ENCODE measurements at regions not wholly inside any gene's neighbourhood (a gene's known extent, or its start where the extent isn't known, plus 50 kb on each side); places are given as distances from the start of the nearest gene placed in this dataset.
"Not testable (repeated sequence)": the region's sequence is repeated elsewhere in the genome, so short reads cannot be mapped to it uniquely, and the experiment has no call there.

DNA sequence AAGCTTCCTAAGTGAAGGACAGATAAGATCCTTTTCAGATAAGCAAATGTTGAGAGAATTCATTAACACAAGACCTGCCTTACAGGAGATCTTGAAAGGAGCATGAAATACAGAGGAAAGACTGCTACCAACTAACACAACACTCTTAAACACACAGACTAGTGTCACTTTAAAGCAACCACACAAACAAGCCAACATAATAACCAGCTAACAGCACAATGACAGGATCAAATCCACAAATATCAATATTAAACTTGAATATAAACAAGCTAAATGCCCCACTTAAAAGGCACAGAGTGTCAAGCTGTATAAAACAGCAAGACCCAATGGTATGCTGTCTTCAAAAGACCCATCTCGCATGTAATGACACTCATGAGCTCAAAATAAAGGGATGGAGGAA lies 70.8 kb upstream of the HMGXB4 start:
- no peak for DNase-seq

DNA sequence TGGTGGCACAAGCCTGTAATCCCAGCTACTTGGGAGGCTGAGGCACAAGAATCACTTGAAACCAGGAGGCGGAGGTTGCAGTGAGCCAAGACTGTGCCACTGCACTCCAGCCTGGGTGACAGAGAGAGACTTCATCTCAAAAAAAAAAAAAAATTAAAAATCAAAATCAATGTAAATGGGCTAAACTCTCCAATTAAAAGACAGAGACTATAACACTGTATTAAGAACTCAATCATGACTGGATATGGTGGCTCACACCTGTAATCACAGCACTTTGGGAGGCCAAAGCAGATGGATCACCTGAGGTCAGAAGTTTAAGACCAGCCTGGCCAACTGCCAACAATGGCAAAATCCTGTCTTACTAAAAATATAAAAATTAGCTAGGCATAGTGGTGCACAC lies 68.4 kb upstream of the HMGXB4 start:
- not testable (repeated sequence) for DNase-seq

DNA sequence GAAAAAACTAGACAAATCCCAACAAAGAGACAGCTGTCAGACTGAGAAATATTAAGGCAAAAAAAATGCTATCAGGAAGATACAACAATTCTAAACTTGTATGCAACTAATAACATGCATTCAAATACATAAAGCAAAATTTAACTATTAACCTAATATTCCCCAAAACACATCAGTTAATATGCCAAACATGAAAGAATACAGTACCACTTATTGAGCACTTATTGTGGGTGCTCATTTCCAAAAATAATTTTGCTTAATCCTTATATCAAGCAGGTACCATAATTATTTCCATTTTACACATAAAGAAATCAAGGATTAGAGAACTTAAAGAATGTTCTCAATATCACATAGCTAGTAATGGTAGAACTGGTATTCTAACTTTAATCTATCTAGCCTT lies 67.7 kb upstream of the HMGXB4 start:
- DNase-seq: no peak

DNA sequence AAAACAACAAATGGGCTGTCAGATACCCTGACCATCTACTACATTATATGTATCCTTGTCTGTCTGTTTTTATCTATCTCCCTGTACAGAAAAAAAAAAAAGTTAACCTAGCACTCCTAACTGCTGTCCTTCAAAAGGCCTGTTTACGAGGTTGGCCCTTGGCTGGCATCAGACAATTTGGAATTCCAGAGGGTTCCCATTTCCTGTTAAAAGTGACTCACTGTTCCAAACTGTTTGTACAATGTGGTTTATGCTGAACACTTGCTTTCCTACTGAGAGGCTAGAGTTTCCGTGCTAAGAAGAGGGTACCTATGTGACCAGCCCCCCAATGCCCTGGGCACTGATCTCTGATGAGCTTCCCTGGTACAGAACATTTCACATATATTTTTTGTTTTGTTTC lies 65.9 kb upstream of the HMGXB4 start:
- DNase-seq: no peak

DNA sequence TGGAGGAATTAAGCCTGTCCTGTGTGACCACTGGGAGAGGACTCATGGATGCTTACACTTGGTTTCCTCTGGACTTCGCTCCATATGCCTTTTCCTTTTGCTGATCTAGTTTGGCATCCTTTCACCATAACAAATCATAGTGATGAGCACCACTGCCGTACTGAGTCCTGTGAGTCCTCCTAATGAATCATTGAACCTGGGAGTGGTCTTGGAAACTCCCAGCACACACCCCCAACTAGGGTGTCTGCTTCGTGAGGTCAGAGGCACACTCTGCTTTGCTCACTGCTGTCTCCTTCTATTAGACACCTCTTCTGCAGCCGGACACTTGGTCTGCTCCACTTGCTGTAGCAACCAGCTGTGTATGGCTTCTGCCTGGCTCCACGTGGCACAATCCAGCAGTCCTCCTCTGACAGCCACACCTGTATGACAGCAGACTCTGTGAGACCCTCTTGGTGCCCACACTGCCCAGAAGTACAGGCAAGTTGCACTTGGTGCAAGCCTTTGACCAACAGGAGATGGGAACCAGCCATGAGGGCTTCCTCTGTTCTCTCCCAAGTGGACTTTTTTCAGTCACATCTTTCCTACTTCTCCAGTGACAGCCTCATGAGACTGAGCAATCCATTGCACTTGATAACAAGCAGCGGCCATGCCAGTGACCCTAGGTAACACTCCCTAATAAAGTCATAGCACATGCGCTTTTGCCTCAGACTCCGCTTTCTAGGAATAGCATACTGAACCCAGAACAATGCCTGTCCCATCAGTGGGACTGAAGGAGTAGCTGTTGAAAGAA lies 65.0 kb upstream of the HMGXB4 start:
- no peak for DNase-seq

DNA sequence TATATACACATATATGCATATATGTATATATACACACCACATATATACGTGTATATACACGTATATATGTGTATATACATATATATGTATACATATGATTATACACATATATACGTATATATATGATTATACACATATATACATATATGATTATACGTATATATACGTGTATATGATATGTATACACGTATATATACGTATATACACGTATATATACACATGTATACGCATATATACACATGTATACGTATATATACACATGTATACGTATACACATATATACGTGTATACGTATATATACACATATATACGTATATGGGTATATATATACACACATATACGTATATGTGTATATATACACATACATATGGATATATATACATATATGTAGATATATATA lies 62.1 kb upstream of the HMGXB4 start:
- no peak for DNase-seq

DNA sequence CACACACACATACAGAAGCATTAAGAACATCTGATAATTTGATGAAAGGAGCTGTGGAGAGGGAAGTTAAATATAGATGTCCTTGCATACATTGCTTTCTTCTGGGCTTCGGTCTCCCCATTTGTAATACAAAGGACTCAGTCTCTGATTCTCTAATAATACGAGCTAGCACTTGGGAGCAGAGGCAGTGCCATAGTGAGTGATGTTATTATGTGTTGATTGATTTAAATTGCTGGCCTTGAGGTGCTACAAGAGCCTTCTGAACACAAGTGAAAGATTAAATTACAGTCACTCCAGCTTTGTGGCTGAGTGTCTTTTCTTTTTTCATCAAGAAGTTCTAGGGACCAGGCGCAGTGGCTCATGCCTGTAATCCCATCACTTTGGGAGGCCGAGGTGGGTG lies 61.5 kb upstream of the HMGXB4 start:
- no peak for DNase-seq

DNA sequence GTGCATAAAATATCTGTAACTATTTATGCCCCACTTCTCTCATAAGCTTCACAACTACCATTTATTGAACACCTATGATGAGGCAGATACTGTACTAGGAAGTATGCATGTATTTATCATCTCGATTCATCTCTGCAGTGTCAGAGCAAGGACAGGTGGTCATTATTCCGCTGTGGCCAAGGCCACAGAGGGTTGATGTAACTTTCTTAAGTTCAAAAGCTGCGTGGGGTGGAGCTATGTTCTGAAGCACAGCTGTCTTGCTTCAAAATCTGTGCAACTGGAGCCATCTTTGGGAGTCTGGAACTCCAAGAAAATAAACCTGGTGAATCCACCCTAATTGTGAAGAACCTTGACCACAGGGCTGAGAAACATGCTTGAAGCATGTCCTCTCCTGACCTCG lies 60.2 kb upstream of the HMGXB4 start:
- DNase-seq: no peak

DNA sequence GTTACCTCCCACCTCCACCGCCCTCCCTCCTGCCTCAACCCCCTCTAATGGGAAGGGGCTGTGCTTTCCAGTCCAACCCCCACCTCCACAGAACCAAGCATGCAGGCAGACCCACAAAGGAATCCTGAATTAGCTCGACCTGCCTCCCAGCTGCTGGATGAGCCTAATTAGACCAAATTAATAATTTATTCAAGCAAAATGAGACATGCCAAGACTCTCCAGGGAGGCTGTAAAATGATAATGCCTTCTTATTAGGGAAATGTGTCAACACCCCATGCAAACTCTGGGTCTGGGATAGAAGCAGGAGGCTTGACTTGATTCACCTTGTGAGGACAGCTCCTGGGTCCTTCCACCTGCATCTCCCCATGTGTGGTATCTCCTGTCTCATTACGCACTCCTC lies 59.4 kb upstream of the HMGXB4 start:
- DNase-seq: no peak

DNA sequence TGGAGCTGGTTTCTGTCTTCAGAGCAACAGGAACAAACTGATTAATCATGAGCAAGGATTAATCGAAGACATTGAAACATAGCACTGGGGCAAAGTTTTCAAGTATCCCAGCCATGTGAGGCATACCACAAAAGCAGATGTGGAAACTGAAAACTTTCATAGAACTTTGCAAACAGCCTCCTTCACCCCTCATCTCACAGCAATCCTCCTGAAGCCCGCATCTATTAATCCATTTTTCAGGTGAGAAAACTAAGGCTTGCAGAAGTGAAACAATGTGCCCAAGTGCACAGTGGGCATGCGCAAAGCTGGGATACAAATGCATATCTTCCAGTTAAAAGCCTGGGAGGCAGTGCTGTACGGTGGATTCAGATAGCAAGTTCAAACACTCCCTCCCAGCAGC lies 58.6 kb upstream of the HMGXB4 start:
- no peak for DNase-seq

DNA sequence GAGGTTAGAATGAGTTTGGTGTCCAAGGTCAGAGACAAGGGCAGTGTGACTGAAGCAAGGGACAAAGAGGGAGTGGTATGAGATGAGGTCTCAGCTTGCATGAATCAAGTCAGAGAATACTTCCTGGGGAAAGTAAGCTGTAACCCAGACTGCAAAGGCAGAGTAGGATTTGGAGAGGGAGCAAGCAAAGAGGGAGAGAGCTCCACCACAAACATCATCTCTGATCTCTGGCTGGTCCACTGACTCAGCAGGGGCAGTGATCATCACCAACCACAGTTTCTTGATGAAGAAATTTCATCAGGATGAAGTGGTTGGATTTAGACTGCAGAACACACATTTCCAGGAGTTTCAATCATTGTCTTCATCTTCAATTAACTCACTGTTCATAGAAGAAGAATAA lies 54.9 kb upstream of the HMGXB4 start:
- no peak for DNase-seq

DNA sequence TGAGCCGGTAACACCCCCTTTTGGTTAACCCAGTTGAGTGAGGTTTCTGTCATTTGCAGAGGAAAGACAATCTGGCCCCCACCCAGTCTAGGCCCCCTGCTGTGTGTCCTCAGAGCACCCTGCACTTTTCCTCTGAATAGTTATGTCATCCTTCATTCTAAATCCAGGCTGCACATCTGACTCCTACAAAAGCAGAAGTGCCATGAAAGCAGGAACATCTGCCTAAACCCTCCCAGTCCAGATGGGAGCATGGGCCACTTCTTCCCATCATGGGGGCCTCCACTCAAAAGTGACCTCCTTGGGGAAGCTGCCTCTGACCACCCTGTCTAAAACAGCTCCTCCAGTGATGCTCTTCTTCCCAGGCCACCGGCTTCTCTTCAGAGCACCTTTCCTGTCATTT lies 53.7 kb upstream of the HMGXB4 start:
- no peak for DNase-seq

DNA sequence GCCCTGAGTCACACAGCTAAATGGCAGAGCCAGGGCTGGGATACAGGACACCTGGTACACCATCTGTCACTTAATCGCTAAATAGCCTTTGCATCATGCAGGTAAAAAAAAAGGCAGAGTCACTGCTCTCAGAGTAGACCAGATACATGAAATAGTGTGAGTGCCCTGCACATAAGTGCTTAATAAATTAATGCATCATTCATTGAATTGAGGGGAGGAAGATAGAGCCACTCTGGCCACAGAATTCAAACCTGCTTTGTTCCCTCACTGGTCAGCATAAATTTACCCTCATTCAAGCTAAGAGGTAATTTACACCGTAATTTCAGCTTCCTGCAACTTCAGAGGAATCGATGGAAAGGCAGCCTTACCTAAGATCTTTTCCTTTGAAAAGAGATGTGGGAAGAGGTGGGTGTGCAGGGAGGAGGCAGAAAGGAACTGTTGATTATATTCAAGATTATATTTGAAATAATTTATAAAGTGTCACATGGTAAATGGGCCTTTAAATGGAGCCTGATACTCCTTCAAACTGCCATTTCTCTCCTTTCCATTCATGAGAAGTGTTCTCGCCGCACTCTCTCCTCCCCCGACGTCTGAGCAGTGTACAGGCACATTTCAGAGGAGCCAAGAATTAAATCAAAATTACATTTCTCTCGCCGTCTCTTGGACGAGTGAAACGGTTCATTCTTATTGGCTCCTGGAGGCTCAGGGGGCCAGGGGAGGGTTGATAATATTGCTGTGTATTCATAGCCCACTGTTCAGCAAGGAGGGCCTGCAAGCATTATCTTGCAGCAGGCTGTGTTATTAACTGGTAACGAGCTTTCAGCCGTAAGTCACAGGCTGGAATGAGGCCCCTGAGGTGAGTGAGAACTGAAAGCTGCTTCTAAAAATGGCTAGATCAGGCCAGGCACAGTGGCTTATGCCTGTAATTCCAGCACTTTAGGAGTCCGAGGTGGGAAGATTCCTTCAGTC lies 52.2 kb upstream of the HMGXB4 start:
- no peak for DNase-seq

DNA sequence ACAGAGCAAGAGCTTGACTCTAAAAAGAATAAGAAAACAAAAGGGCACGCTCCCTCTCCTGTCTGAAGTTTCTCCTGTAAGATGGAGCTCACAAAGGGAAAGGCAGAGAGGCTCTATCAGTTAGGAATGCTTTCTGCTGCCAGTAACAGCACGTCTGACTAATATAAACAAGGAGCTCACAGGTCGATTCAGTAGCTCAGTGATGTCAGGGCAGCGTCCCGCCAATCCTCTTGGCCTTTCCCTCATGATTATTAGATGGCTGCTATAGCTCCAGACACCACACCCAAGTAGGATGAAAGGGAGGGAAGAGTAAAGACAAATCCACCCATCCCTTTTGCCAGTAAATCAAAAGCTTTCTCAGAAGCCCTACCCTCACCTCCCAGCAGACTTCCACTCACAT lies 51.3 kb upstream of the HMGXB4 start:
- DNase-seq: no peak

DNA sequence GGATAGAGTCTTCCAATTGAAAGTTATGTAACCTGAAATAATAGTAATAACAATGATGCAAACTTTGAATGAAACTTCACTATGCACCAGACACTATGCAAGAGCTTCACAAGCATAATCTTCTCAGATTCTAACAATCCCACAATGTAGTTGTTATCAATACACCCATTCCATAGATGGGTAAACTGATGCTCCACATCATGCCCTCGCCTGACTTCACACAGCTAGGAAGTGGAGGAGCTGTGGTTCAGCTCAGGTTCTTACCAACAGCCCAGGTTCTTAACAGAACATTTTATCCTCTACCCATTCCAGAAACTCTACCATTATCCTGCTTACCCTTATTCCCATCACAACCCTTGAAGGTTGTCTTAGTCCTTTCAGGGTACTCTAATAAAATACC lies 50.4 kb upstream of the HMGXB4 start:
- no peak for DNase-seq
